Amygdala (tissue), 56 donors: ENCODE measurements at regions not wholly inside any gene's neighbourhood (a gene's known extent, or its start where the extent isn't known, plus 50 kb on each side); places are given as distances from the start of the nearest gene placed in this dataset.

ENCODE experiments used
- DNase-seq, 56 donors: peaks; one replicate each; lab custom pipeline; 2025; lab: John Stamatoyannopoulos, UW

DNA sequence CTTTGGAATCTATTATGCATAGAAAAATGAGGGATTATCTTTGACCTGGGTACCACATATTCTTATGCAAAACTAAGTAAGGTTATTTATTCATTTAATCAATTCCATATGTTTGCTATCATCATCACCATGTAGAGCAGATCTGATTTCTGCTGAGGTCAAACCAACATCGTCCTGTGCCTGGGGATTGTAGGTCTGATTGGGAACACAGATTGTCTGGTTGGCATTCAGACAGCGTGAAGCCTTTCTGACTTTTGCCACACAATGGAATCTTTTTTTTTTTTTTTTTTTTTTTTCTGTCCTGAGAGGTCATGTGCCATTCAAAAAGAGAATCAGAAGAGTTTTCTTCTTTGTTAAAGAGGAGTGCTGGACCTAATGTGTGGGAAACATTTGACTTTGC is 142.9 kb downstream of the RAB11FIP2 start:
- no peak for DNase-seq

DNA sequence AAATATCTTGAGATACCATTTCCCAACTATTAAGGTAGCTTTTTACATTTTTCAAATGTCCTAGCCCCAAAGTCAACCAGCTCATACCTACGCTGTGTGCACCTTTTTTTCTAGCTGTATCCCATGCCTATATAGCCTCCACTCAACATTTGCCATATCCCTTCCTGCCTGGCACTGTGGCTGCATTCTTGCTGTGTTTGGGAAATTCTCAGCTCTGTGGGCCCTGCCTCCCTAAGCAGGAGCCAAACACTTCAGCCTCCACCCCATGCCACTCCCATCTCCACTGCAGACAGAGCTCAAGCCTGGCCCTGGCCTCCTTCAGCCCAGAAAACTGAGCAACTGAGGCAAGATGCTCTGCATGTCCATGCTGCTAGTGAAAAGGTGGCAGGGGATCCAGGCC is 141.3 kb downstream of the RAB11FIP2 start:
- no peak for DNase-seq

DNA sequence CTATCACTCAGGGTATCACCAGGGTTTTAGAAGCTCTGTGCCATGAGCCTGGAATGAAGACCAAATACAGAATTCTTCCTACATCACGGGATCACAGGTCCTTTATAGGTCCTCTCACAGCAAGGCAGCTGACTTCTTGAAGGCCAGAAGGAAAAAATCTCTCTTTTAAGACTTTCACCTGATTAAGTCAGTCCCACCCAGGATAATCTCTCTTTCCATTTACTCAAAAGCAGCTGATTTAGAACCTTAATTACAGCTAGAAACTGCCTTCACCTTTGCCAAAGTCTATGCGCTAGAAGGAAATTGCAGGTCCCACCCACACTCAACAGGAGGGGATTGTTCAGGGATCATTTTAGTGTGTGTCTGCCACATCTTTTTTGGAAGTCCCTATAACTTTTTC is 135.1 kb downstream of the RAB11FIP2 start:
- no peak for DNase-seq

DNA sequence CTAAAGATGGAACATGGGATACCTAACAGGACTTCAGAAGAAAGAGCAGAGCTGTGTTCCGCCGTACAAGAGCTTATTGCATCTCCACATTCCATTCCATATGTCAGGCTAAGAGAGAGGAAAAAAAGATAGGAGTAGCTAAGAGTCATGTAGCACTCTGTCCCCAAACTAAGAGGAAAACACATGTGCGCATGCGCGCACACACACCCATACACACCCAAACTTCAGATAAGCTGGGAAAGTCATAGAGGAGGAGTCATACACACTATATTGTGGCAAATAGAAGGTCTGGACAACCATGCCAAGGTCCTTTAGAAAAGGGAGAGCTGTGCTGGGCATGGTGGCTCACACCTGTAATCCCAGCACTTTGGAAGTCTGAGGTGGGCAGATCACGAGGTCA is 132.4 kb downstream of the RAB11FIP2 start:
- DNase-seq = no peak

DNA sequence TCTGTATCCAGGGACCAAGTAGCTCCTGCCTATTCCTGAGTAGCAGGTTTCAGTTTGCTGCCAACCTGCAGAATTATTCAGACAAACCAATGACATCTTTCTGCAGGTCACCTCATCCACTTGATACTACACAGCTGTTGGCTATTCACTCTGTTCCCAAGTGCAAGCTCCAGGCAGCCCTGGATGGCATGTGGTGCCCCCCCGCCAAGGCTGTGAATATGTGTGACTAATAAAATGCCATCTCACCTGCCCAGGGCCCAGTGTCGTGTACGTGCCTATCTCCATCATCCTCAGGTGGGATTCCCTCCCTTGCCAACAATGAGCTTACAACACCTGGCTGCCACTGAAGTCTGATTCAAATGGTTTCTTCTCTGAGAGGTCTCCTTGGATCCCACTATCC is 125.8 kb downstream of the RAB11FIP2 start:
- no peak for DNase-seq

DNA sequence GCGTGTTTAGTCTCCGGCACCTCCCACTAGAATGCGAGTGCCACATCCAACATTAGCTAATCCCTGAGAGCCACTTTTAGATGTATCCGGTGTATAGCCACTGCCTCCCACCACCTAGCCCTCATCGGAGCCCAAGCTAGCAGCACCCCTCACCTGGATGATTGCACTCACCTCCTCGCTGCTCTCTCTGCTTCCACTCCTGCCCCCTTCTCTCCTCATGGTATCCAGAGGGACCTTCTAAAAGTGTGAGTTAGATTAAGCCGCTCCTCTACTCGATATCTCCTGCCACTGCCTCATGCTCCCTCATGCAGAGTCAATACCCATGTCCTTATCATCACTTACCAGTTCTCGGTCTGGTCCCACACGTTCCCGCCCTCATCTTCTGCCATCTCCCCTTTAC is 125.3 kb downstream of the RAB11FIP2 start:
- DNase-seq = no peak

DNA sequence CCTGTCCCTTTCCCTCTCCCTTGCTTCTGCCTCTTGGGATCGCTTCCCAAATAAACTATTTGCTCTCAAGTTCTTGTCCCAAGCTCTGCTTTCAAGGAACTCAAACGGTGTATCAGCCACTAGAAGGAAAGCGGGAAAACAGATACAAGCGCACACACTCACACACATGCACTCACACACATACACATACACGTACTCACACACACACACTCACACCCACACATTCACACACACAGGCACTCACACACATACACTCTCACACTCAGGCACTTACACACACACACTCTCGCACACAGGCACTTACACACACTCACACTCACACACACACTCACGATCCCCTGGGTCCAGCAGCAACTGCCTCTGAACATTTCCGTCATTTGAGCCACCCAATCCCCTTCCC is 121.9 kb downstream of the RAB11FIP2 start:
- no peak for DNase-seq

DNA sequence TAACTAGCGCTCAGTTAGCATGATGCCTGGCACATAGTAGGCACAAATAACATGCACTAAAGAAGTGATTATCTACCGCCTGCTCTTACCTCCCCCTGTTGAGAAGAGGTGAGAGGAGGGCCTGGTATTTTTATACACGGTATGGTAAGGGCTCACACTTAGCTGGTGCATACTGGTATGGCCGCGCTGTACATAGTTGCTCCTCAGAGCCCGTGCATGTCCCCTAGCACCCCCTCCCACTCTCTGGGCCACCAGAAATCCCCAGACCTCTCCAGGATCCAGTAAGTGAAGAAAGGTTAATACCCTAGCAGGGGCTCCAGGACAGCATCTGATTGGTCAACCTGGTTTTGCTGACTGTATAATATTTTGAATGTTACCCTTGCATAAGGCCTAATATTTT is 121.4 kb downstream of the RAB11FIP2 start:
- no peak for DNase-seq

DNA sequence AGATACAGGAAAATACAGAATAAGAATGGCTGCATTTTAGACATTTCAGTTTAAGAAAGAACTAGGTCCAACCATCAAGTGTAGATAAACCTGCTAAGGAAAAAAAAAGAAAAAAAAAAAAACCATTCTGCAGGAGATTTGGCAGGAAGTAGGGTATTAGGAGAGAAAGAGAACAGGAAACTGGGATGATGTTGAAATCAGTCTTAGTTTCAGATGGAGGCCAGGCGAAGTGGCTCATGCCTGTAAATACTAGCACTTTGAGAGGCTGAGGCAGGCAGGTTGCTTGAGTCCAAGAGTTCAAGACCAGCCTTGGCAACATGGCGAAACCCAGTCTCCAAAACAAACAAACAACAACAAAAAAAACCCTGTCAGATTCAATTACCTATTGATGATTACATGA is 120.2 kb downstream of the RAB11FIP2 start:
- no peak for DNase-seq

DNA sequence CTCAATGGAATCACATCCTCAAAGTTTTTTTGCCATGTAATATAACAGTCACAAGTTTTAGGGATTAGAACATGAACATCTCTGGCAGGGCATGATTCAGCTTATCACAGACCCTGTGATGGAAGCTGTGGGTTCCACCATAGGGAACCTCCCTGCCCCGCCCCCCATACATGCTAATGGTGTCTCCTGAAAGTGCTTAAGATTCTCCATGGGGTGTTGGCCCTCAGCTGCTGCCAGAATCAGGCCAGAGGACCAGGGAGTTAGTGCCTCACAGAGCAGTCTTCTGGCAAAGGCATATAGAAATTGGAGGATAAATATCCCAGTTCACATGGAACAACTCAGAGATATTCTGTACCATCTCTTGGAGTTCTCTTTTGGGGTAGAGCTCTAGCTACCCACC is 119.4 kb downstream of the RAB11FIP2 start:
- no peak for DNase-seq

DNA sequence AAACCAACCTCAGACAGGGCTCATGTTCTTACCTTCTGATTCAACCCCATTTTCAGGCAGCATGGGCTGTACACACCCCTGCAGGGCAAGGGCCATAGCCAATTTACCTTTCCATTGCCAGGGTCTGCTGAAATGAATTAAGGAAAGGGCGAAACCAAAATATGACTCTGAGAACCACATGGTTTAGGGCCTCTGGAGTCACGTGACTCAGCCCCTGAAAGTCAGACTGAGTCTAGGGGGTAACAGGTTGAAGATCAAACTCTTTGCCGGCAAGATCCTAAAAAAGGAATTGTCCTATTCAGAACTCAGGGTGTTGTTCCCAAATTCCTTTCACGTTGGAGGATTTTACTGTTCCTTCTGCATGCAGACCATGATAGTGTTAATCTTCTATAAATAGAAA is 118.9 kb downstream of the RAB11FIP2 start:
- no peak for DNase-seq

DNA sequence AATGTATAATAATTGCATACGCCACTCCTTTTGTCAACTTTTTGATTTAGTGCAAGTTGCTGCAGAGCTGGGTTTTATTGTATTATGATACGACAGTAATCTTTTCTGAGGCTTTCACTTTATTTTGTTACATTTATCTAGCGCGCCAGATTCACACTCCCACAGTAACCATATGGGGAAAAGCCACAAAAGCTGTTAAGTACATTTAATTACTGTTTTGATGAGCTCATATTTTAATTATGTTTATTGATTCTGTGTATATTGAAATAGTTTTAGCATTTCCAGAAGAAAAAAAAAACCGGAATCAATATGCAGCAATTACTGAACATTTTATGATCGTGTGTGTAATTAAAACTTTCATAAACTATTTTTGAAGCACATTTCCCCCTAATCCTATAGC is 118.5 kb downstream of the RAB11FIP2 start:
- DNase-seq = peak in 1 of 56 donors; percentile 4

DNA sequence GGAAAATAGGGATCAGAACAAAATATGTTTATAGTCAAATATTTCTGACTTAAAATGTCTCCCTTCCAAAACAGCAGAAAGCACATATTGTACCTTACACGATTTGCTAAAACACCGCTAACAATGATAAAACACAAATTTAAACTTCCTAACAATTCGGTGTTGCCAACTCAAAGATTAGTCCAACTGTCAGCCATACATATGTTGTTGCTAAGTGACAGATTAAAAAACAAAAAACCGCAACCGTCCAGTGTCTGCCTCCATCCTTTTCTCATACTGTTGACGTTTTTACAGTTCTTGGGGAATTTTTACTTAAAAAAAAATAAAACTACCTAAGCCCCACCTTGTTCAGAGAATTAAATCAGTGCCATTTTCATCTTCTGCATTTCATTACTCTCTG is 118.0 kb downstream of the RAB11FIP2 start:
- DNase-seq = no peak

DNA sequence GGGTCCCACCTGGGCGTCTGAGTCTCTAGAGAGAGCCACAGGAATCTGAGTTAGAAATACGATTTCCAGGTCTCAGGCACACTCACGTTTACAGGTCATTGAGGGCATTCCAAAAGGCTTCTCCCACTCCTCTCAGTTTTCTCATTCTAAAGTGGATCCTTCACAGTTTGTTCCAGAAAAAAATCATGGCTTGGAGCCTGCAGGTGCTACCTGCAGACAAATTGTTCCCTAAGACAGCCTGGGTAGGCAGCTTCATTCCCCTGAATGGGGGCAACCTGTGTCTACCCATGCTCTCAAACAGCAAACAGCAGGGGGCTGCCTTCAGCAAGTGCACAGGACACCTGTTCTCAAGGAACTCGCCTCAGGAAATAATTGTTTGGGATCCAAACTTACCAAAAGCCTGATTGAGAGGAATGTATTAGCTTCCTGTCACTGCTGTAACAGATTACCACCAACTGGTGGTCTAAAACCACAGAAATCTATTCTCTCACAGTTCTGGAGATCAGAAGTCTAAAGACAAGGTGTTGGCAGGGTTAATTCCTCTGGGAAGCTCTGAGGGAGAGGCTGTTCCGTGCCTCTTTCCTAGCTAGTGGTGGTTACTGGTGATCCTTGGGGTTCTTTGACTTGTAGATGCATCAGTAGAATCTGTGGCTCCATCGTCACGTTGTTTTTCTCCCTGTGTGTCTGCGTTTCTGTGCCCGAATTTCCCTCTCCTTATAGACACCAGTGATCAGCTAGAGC is 117.2 kb downstream of the RAB11FIP2 start:
- DNase-seq = no peak

DNA sequence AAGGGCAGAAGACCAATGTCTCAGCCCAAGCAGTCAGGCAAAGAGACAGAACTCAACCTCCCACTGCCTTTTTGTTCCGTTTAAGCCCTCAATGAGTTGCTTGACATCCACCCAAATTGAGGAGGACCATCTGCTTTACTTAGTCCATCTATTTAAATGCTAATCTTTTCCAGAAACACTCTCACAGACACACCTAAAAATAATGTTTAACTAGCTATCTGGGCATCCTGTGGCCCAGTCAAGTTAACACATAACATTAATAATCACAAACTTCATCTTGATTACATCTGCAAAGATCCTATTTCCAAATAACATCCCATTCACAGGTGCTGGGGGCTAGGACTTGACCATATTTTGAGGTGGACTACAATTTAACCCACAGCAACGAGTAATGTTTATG is 115.7 kb downstream of the RAB11FIP2 start:
- no peak for DNase-seq

DNA sequence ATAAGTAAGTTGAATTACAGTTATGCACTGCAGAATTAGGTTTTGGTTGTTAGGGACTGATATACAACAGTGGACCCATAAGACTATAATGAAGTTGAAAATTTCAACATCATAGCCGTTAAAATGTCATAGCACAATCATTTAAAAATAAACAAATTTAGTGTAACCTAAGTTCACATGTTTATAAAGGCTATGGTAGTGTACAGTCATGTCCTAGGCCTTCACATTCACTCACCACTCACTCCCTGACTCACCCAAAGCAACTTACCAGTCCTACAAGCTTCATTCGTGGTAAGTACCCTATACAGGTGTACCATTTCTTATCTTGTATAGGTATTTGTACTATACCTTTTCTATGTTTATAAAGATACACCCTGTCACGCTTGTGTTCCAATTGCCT is 113.7 kb downstream of the RAB11FIP2 start:
- no peak for DNase-seq

DNA sequence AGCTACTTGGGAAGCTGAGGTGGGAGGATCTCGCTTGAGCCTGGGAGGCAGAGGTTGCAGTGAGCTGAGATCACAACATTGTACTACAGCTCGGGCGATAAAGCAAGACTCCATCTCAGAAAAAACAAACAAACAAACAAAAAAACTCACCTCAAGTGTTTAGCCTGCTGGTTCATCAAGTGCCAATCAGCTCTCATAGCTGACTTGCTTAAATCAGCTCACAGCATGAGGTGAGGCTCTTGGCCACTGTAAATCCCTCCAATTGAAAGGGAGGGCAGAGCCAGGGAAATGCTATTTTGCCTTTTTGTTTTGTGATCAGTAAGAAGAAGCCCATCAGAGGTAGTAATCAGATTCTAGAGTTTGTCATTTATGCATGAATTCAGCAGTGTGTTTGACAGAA is 112.3 kb downstream of the RAB11FIP2 start:
- no peak for DNase-seq

DNA sequence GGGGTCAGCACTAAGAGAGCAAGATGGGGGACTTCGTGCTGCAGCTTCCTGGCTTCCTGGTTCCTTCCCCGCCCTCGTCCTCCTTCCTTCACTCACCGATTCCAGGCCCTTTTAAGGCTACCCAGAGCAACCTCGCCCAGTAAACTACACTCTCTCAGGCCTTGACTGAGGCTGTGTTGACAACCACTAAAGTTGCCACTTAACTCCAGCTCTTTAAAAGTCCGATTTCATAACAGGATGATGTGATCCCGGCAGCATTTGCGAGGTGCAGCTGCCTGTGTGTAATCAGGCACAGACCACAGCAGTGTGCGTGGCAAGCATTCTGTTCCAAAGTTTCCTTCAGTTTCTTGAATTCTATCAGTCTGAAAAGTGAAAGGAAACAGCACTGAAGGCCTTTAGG is 110.6 kb downstream of the RAB11FIP2 start:
- DNase-seq = peak in 2 of 56 donors; percentile 2 to 4

DNA sequence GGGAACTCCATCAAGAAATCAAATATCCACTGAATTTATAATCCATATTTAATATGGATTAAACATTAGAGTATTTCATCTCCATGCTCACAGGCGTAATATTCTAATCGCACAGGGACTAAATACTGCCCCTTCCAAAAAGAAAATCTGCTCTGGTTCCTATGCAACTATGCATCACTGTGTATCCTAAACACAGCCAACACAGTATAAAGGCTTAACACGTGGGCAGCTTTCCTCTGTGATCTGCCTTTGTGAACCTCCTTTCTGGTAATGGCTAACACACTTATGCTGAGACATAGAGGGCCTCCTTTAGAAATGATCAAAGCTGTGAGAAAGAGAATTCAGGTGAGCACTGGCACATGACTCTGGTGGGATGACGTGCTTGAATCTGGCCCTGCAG is 110.2 kb downstream of the RAB11FIP2 start:
- DNase-seq = no peak

DNA sequence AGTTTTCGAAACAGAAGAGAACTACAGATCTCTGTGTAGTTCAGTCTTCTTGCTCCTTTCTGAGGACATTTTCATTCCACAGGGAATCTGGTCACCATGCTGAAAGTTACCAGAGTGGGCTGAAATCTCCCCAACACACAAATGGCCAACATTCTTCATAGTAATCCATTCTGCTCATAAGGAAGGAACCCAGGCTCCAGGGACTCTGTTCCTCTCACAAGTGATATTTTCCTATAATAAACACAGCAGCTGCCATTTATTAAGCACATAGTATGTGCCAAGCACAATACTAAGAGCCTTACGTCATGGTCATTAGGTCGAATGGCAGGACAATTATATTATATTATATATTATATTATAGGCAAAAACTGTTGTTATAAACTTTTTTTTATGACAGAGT is 109.8 kb downstream of the RAB11FIP2 start:
- no peak for DNase-seq

DNA sequence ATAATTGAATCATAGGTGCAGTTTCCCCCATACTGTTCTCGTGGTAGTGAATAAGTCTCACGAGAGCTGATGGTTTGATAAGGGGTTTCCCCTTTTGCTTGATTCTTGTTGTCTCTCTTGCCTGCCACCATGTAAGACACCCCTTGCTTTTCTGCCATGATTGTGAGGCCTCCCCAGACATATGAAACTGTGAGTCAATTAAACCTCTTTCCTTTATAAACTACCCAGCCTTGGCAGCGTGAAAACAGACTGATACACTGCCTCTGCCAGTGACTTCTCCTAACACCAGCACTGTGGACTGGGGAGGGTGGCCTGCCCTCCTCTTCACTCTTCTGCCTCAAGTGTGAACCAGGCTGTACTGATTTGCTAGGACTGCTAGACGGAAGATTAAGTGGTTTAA is 108.6 kb downstream of the RAB11FIP2 start:
- DNase-seq = no peak

DNA sequence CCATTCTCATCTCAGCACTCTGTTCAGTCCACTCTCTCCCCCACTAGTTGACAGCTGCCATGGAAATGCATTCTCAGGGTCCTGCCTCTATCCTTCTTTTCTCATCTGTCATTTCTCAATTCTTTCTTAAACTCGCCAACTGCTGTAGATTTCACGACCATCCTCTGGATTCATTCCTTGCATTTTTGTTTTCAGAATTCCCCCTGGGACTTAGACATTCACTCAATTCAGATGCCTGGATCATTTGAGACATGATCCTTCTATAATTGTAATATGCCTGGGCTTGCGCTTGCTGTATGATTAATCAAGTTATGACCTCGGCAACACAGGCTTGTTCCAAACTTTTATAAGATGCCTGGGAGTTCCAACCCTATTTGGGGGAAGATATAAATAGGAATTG is 104.5 kb downstream of the RAB11FIP2 start:
- no peak for DNase-seq
